GM12878 (cell line): ENCODE measurements at regions not wholly inside any gene's neighbourhood (a gene's known extent, or its start where the extent isn't known, plus 50 kb on each side); places are given as distances from the start of the nearest gene placed in this dataset.

Experiments
- ATAC-seq: fragments of 200-7000 bp; cut with Tn5 transposase; 3 replicates; pipeline ENCODE4 v1.9.1; 2020; ENCODE audit warnings: mild to moderate bottlenecking, moderate library complexity
- BruUV-seq: library from RNA; stranded (reverse); fragments of 400-500 nt; replicated peaks from 2 replicates; lab custom pipeline; 2021; lab: Mats Ljungman, UMichigan
- CTCF ChIA-PET: fragments of 300-600 bp; sonication (Branson Sonifier 250); formaldehyde crosslinking; extraction: SDS; loops from one replicate; lab custom pipeline; 2021; ENCODE audit warnings: inconsistent platforms; lab: Yijun Ruan, JAX
- POLR2A ChIA-PET: fragments of 350-600 bp; formaldehyde crosslinking; extraction: SDS; loops from one replicate; lab custom pipeline; 2021; ENCODE audit warnings: inconsistent platforms; lab: Charles Lee
- RAD21 ChIA-PET: fragments of 300-600 bp; sonication (Branson Sonifier 250); formaldehyde crosslinking; loops from one replicate; lab custom pipeline; 2023; ENCODE audit warnings: antibody characterized with exemption; ENCODE audit not compliant: unreplicated experiment; lab: Charles Lee
- SMC1A ChIA-PET: fragments of 300-600 bp; sonication (Branson Sonifier 250); formaldehyde crosslinking; loops from one replicate; lab custom pipeline; 2023; ENCODE audit not compliant: unreplicated experiment, uncharacterized antibody; lab: Charles Lee
- DNase-seq: peaks from one replicate; pipeline ENCODE4 v3.0.0-alpha.2; 2011; ENCODE audit warnings: low read depth, low spot score
- FAIRE-seq: peaks from 3 replicates; lab custom pipeline; 2011; peaks lifted over from hg19 to GRCh38; lab: Jason Lieb, UNC
- H2AFZ ChIP-seq: 2 replicates; pipeline ENCODE4 v1.6.0; 2011; ENCODE audit warnings: low read depth, low read length, control low read depth; ENCODE audit not compliant: control insufficient read depth
- H3K27ac ChIP-seq: 2 replicates; pipeline ENCODE4 v1.5.1; 2011; ENCODE audit warnings: control low read depth; ENCODE audit not compliant: control insufficient read depth, insufficient read depth
- H3K27me3 ChIP-seq, 2 experiments: replicated peaks in 1 of 2; 2 replicates each; pipeline versions ENCODE4 v1.6.0 to v1.6.1; 2011; ENCODE audit warnings: low read length in 1 of 2; ENCODE audit not compliant: control insufficient read depth in 2 of 2, insufficient read depth in 2 of 2
- H3K36me3 ChIP-seq, 2 experiments: 2 replicates each; pipeline ENCODE4 v1.5.1; 2011; ENCODE audit warnings: low read length in 1 of 2; ENCODE audit not compliant: control insufficient read depth in 2 of 2, insufficient read depth in 2 of 2
- H3K4me1 ChIP-seq: 2 replicates; pipeline ENCODE4 v1.6.1; 2011; ENCODE audit warnings: mild to moderate bottlenecking, low read length, moderate library complexity, mixed read lengths; ENCODE audit not compliant: control insufficient read depth, insufficient read depth
- H3K4me2 ChIP-seq: 2 replicates; pipeline ENCODE4 v1.6.0; 2011; ENCODE audit warnings: control low read depth; ENCODE audit not compliant: control insufficient read depth, insufficient read depth
- H3K4me3 ChIP-seq: fragments of 200-600 bp; sonication (generic); 2 replicates; pipeline ENCODE4 v1.5.1; 2016
- H3K79me2 ChIP-seq: 2 replicates; pipeline ENCODE4 v1.6.0; 2011; ENCODE audit warnings: low read length; ENCODE audit not compliant: control insufficient read depth, insufficient read depth
- H3K9ac ChIP-seq: 2 replicates; pipeline ENCODE4 v1.8.0; 2011; ENCODE audit warnings: low read length, control low read depth, mixed read lengths; ENCODE audit not compliant: control insufficient read depth, insufficient read depth
- H3K9me3 ChIP-seq: replicated peaks from 3 replicates; pipeline ENCODE4 v1.5.1; 2011; ENCODE audit warnings: mild to moderate bottlenecking, low read length; ENCODE audit not compliant: control insufficient read depth, insufficient read depth
- H4K20me1 ChIP-seq: 2 replicates; pipeline ENCODE4 v1.6.0; 2011; ENCODE audit not compliant: control insufficient read depth, insufficient read depth
- CBFB ChIP-seq: IDR thresholded peaks from 2 replicates; pipeline ENCODE4 v1.6.1; 2016; ENCODE audit warnings: antibody characterized with exemption, low read depth
- CHD4 ChIP-seq: fragments of 200-600 bp; sonication (generic); IDR thresholded peaks from 2 replicates; pipeline ENCODE4 v1.6.1; 2016; ENCODE audit warnings: mild to moderate bottlenecking
- CREB1 ChIP-seq: IDR thresholded peaks from 2 replicates; pipeline ENCODE4 v1.6.1; 2012; ENCODE audit warnings: low read depth, mild to moderate bottlenecking, inconsistent platforms
- MTA2 ChIP-seq: fragments of 450-650 bp; IDR thresholded peaks from 2 replicates; pipeline ENCODE4 v1.6.1; 2016; ENCODE audit warnings: low read depth, mild to moderate bottlenecking, moderate library complexity
- PML ChIP-seq: IDR thresholded peaks from 2 replicates; pipeline ENCODE4 v1.6.1; 2012; ENCODE audit warnings: low read length, inconsistent platforms
- POU2F2 ChIP-seq: IDR thresholded peaks from 3 replicates; pipeline ENCODE4 v1.6.1; 2011; ENCODE audit warnings: low read depth, mild to moderate bottlenecking, low read length, borderline replicate concordance
- RELA ChIP-seq: fragments of 450-650 bp; IDR thresholded peaks from 2 replicates; pipeline ENCODE4 v1.8.0; 2014; ENCODE audit warnings: borderline replicate concordance; ENCODE audit not compliant: partially characterized antibody
- RUNX3 ChIP-seq: IDR thresholded peaks from 2 replicates; pipeline ENCODE4 v1.6.1; 2012; ENCODE audit warnings: low read length, inconsistent platforms
- SREBF2 ChIP-seq: IDR thresholded peaks from 2 replicates; pipeline ENCODE4 v1.6.1; 2012; ENCODE audit warnings: mild to moderate bottlenecking, low read length
- STAT3 ChIP-seq: IDR thresholded peaks from 2 replicates; pipeline ENCODE4 v1.6.1; 2011; ENCODE audit warnings: low read depth, low read length, improper control_type of control experiment
- ZNF207 ChIP-seq: fragments of 450-650 bp; IDR thresholded peaks from 2 replicates; pipeline ENCODE4 v1.6.1; 2014; ENCODE audit warnings: antibody characterized with exemption, mild to moderate bottlenecking, borderline replicate concordance
- WGBS: methylation state at CpG from one replicate; pipeline ENCODE4 v1.1.6; 2016; ENCODE audit warnings: low lambda C conversion rate; ENCODE audit not compliant: insufficient replicate concordance, insufficient coverage; ENCODE audit errors: missing lambda C conversion rate; 5-methylcytosine and 5-hydroxymethylcytosine counted together
- in situ Hi-C: fragments of 300-500 bp; cut with MboI; formaldehyde crosslinking; loops from 9 replicates; pipeline ENCODE4 v1.14.3; 2018; ENCODE audit warnings: mixed read lengths
- intact Hi-C: fragments of 100-400 bp; cut with micrococcal nuclease; formaldehyde crosslinking; loops from one replicate; pipeline ENCODE4 v1.14.2; 2022; ENCODE audit not compliant: unreplicated experiment
- TF ChIP-seq, protein P1 (sequence below): IDR thresholded peaks from 2 replicates; pipeline ENCODE4 v1.6.1; 2011; ENCODE audit warnings: low read depth, low read length, improper control_type of control experiment, borderline replicate concordance
- TF ChIP-seq, protein P2 (sequence below): IDR thresholded peaks from 2 replicates; pipeline ENCODE4 v1.6.1; 2011; ENCODE audit warnings: mild to moderate bottlenecking, low read depth, low read length, moderate library complexity; ENCODE audit not compliant: insufficient replicate concordance
- TF ChIP-seq, protein P3 (sequence below): fragments of 450-650 bp; IDR thresholded peaks from 2 replicates; pipeline ENCODE4 v1.6.1; 2017; ENCODE audit warnings: antibody characterized with exemption, mild to moderate bottlenecking, moderate library complexity

DNA sequence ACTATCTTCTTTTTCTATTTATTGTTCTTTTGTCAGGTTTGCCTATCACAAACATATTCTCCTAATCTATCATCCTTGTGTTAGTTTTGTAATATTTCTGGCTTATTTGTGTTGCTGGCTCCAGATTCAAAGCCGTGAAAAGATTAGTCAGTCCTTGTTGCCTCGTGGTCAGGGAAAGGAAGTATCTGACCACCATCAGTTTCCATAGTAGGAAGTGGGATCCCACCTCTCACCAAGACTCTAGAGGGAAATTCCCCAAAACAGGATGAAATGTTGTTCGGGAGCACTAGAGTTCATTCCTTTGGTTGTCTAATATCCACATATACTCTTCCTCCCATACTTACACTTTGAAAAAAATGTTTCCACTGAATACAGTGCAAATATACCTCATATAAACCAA, 131.0 kb upstream of the HUWE1 start:
- ChIA-PET SMC1A (no interaction called here), CTCF (no interaction called here)
- DNase-seq = no peak
- FAIRE-seq = no peak
- no peak overlapping the region for H3K9ac ChIP-seq
- BruUV-seq = no TSS peak
- ATAC-seq = no peak
- no peak overlapping the region for H3K27ac ChIP-seq
- TF ChIP-seq RUNX3 (peak; percentile 71), CHD4 (no peak)
- TF ChIP-seq, all 136 proteins: peak for 1
- 40% methylated on average over 3 of the region's 3 CpGs for WGBS
- no peaks in the 10 kb centered on the region for H3K4me1 ChIP-seq
- no peaks in the 10 kb centered on the region for H3K36me3 ChIP-seq
- H3K4me3 ChIP-seq = no peak overlapping the region
- POLR2A ChIA-PET = no interaction called here
- intact Hi-C loops (no loop called here), in situ Hi-C loops (no loop called here)
- no peak overlapping the region for H2AFZ ChIP-seq
- H3K9me3 ChIP-seq = no peaks in the 10 kb centered on the region
- no peaks in the 10 kb centered on the region for H3K79me2 ChIP-seq
- H4K20me1 ChIP-seq = no peaks in the 10 kb centered on the region
- H3K4me2 ChIP-seq = no peak overlapping the region
- no peaks in the 10 kb centered on the region for H3K27me3 ChIP-seq
- RAD21 ChIA-PET = no interaction called here

DNA sequence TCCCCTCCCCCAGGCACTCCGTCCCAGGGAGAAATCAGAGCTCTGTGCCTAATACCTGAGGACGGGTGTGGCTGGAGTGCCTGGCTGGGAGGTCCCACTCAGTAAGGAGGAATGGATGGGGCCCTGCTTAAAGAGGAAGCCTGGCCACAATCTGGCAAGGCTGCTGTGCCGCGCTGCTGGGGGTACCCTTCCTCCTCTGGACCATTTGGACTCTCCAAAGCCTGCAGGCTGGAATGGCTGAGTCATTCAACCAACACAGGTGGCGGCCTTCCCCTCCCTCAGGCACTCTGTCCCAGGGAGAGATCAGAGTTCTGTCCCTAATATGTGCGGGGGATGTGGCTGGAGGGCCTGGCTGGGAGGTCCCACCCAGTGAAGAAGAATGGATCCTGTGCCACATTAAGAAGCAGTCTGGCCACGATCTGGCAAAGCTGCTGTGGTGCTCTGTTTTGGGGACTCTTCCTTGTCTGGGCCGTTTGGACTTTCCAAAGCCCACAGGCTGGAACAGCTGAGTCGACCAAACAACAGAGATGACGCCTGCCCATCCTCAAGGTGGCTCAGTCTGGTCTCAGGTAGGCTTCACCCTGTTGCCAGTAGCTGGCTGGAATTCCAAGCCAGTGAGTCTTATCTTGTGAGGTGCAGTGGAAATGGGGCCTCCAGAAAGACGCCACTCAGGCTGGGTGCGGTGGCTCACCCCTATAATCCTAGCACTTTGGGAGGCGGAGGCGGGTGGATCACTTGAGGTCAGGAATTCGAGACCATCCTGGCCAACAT, 127.3 kb upstream of the HUWE1 start:
- H4K20me1 ChIP-seq = no peaks in the 10 kb centered on the region
- no peak for DNase-seq
- whole genome bisulfite sequencing = 55% methylated on average over 15 of the region's 15 CpGs
- no peak overlapping the region for H3K9ac ChIP-seq
- H3K36me3 ChIP-seq = no peaks in the 10 kb centered on the region
- CTCF ChIA-PET = no interaction called here
- no peak overlapping the region for H3K27ac ChIP-seq
- no peak for FAIRE-seq
- RAD21 ChIA-PET = no interaction called here
- H3K4me1 ChIP-seq = no peaks in the 10 kb centered on the region
- POLR2A ChIA-PET = no interaction called here
- H3K79me2 ChIP-seq = no peaks in the 10 kb centered on the region
- no peak overlapping the region for H3K4me3 ChIP-seq
- intact Hi-C loops (no loop called here), in situ Hi-C loops (no loop called here)
- BruUV-seq = no TSS peak
- no peak for ATAC-seq
- H3K27me3 ChIP-seq = no peaks in the 10 kb centered on the region
- no peak overlapping the region for H3K4me2 ChIP-seq
- H3K9me3 ChIP-seq = no peaks in the 10 kb centered on the region
- H2AFZ ChIP-seq = no peak overlapping the region
- SMC1A ChIA-PET = no interaction called here
- TF ChIP-seq CBFB (no peak), STAT3 (no peak), POU2F2 (no peak), CREB1 (no peak), ZNF207 (no peak), SREBF2 (no peak), RELA (no peak), MTA2 (no peak), PML (no peak)
- TF ChIP-seq, protein P1, sequence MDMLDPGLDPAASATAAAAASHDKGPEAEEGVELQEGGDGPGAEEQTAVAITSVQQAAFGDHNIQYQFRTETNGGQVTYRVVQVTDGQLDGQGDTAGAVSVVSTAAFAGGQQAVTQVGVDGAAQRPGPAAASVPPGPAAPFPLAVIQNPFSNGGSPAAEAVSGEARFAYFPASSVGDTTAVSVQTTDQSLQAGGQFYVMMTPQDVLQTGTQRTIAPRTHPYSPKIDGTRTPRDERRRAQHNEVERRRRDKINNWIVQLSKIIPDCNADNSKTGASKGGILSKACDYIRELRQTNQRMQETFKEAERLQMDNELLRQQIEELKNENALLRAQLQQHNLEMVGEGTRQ = no peak
- TF ChIP-seq, protein P2, sequence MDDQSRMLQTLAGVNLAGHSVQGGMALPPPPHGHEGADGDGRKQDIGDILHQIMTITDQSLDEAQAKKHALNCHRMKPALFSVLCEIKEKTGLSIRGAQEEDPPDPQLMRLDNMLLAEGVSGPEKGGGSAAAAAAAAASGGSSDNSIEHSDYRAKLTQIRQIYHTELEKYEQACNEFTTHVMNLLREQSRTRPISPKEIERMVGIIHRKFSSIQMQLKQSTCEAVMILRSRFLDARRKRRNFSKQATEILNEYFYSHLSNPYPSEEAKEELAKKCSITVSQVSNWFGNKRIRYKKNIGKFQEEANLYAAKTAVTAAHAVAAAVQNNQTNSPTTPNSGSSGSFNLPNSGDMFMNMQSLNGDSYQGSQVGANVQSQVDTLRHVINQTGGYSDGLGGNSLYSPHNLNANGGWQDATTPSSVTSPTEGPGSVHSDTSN = no peak
- TF ChIP-seq, protein P3, sequence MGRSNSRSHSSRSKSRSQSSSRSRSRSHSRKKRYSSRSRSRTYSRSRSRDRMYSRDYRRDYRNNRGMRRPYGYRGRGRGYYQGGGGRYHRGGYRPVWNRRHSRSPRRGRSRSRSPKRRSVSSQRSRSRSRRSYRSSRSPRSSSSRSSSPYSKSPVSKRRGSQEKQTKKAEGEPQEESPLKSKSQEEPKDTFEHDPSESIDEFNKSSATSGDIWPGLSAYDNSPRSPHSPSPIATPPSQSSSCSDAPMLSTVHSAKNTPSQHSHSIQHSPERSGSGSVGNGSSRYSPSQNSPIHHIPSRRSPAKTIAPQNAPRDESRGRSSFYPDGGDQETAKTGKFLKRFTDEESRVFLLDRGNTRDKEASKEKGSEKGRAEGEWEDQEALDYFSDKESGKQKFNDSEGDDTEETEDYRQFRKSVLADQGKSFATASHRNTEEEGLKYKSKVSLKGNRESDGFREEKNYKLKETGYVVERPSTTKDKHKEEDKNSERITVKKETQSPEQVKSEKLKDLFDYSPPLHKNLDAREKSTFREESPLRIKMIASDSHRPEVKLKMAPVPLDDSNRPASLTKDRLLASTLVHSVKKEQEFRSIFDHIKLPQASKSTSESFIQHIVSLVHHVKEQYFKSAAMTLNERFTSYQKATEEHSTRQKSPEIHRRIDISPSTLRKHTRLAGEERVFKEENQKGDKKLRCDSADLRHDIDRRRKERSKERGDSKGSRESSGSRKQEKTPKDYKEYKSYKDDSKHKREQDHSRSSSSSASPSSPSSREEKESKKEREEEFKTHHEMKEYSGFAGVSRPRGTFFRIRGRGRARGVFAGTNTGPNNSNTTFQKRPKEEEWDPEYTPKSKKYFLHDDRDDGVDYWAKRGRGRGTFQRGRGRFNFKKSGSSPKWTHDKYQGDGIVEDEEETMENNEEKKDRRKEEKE = no peak
